Heart left ventricle (tissue), 13 donors: ENCODE measurements at regions not wholly inside any gene's neighbourhood (a gene's known extent, or its start where the extent isn't known, plus 50 kb on each side); places are given as distances from the start of the nearest gene placed in this dataset.

Source experiments
- POLR2A ChIP-seq, 2 donors: fragments of 450-650 bp; IDR thresholded peaks; one replicate each; pipeline ENCODE4 v1.6.1; 2017; ENCODE audit warnings: antibody characterized with exemption in 2 of 2, mild to moderate bottlenecking in 2 of 2, moderate library complexity in 2 of 2
- TF ChIP-seq, protein P1 (sequence below), 12 donors: fragments of 200-600 bp; sonication (generic) in 4 of 12; IDR thresholded peaks; one replicate each; pipeline versions ENCODE4 v1.5.0 to v1.8.0; 2018 to 2022; ENCODE audit warnings: antibody characterized with exemption in 12 of 12, mild to moderate bottlenecking in 5 of 12
- donor health status: ischemic (EF 13 %, LVEDD 7.1; RV severe dilation, severe dysfunction).
- donor health status: DM: no; HTN: yes; CAD: no.
- donor health status: DM: no; HTN: no; CAD: no.
- donor health status: ischemic (EF 25% LVEDD 6.9; RV normal size, moderate dysfunction).
- donor health status: ischemic (EF 25% LVEDD 5.7; RV mildly dilated, moderate dysfunction).
- donor health status: ischemic (EF 35%, LVEDD 5.7; RV mildly dilated, moderate dysfunction).
- donor health status: nonischemic (EF 11% LVEDD 7.7; RV severe dilation, severe dysfunction).
- donor health status: DM: yes; HTN: yes; CAD: no.
- donor health status: PGD.
- donor health status: ischemic (EF 29% LVEDD 5.4; RV normal size, mild dysfunction).
- donor health status: nonischemic (EF 23%, LVEDD 6.1; RV moderate dilation, normal function).

DNA sequence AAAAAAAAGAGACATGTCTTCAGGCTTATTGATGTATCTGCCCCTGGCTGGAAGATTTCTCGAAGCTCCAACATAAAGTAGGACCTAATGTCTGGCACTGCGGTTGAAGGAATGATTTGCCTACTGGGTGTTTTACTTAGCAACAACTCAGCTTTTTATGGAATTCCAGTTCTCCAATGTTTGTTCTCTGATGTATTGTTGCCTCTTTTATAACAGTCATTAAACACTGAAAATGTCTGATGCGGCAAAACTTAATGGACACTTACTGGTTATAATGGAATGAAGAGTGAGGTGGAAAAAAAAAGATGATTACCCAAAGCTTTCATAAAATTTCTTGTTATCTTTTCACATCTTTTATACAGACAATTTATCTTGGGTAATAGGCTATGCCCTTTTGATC, 75.6 kb upstream of the ZFP42 start:
- TF ChIP-seq, protein P1, sequence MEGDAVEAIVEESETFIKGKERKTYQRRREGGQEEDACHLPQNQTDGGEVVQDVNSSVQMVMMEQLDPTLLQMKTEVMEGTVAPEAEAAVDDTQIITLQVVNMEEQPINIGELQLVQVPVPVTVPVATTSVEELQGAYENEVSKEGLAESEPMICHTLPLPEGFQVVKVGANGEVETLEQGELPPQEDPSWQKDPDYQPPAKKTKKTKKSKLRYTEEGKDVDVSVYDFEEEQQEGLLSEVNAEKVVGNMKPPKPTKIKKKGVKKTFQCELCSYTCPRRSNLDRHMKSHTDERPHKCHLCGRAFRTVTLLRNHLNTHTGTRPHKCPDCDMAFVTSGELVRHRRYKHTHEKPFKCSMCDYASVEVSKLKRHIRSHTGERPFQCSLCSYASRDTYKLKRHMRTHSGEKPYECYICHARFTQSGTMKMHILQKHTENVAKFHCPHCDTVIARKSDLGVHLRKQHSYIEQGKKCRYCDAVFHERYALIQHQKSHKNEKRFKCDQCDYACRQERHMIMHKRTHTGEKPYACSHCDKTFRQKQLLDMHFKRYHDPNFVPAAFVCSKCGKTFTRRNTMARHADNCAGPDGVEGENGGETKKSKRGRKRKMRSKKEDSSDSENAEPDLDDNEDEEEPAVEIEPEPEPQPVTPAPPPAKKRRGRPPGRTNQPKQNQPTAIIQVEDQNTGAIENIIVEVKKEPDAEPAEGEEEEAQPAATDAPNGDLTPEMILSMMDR (IDR thresholded peaks at IDR 0.05) = no peak
- TF ChIP-seq POLR2A (IDR thresholded peaks at IDR 0.05) = no peak
